Astrocyte (in vitro differentiated cells and primary cell): ENCODE measurements at regions not wholly inside any gene's neighbourhood (a gene's known extent, or its start where the extent isn't known, plus 50 kb on each side); places are given as distances from the start of the nearest gene placed in this dataset.

Experiments used
- EZH2 ChIP-seq: IDR thresholded peaks from 2 replicates; pipeline ENCODE4 v1.6.1; 2012; ENCODE audit warnings: mild to moderate bottlenecking, low read length, inconsistent platforms; ENCODE audit not compliant: insufficient read depth
- TF ChIP-seq, protein P1 (sequence below): IDR thresholded peaks from 2 replicates; pipeline ENCODE4 v1.5.1; 2011; ENCODE audit warnings: low read depth, mild to moderate bottlenecking, inconsistent platforms, low read length, moderate library complexity; ENCODE audit not compliant: insufficient read depth

GRCh38 chr2:20141806-20142205 lies 83.1 kb downstream of the SDC1 start:
- no peak for TF ChIP-seq EZH2
- TF ChIP-seq, protein P1, sequence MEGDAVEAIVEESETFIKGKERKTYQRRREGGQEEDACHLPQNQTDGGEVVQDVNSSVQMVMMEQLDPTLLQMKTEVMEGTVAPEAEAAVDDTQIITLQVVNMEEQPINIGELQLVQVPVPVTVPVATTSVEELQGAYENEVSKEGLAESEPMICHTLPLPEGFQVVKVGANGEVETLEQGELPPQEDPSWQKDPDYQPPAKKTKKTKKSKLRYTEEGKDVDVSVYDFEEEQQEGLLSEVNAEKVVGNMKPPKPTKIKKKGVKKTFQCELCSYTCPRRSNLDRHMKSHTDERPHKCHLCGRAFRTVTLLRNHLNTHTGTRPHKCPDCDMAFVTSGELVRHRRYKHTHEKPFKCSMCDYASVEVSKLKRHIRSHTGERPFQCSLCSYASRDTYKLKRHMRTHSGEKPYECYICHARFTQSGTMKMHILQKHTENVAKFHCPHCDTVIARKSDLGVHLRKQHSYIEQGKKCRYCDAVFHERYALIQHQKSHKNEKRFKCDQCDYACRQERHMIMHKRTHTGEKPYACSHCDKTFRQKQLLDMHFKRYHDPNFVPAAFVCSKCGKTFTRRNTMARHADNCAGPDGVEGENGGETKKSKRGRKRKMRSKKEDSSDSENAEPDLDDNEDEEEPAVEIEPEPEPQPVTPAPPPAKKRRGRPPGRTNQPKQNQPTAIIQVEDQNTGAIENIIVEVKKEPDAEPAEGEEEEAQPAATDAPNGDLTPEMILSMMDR, result no peak
